H9 (cell line): ENCODE measurements at regions not wholly inside any gene's neighbourhood (a gene's known extent, or its start where the extent isn't known, plus 50 kb on each side); places are given as distances from the start of the nearest gene placed in this dataset.

Source experiments
- DNase-seq: peaks from one replicate; pipeline ENCODE4 v3.0.0-alpha.2; 2017
- H2AFZ ChIP-seq: one replicate; pipeline ENCODE4 v1.6.1; 2013; ENCODE audit warnings: mild to moderate bottlenecking, low read length, control low read depth, moderate library complexity
- H2AK5ac ChIP-seq: 2 replicates; pipeline ENCODE4 v1.6.1; 2013; ENCODE audit warnings: low read length, control low read depth, mixed read lengths; ENCODE audit not compliant: insufficient read length
- H2BK120ac ChIP-seq: one replicate; pipeline ENCODE4 v1.6.1; 2013; ENCODE audit warnings: low read depth, mild to moderate bottlenecking, low read length, control low read depth, inconsistent platforms; ENCODE audit not compliant: poor library complexity, severe bottlenecking
- H2BK12ac ChIP-seq: 2 replicates; pipeline ENCODE4 v1.6.1; 2013; ENCODE audit warnings: low read length, control low read depth, mixed read lengths, low read depth; ENCODE audit not compliant: insufficient read length
- H2BK15ac ChIP-seq: 2 replicates; pipeline ENCODE4 v1.6.1; 2013; ENCODE audit warnings: low read depth, low read length, control low read depth
- H2BK20ac ChIP-seq: one replicate; pipeline ENCODE4 v1.6.1; 2013; ENCODE audit warnings: low read depth, mild to moderate bottlenecking, low read length, control low read depth, inconsistent platforms; ENCODE audit not compliant: poor library complexity, severe bottlenecking
- H2BK5ac ChIP-seq: 2 replicates; pipeline ENCODE4 v1.6.1; 2013; ENCODE audit warnings: low read length, control low read depth, mixed read lengths; ENCODE audit not compliant: insufficient read length
- H3K14ac ChIP-seq: 2 replicates; pipeline ENCODE4 v1.6.1; 2013; ENCODE audit warnings: low read length, control low read depth; ENCODE audit not compliant: insufficient read depth
- H3K18ac ChIP-seq: 2 replicates; pipeline ENCODE4 v1.6.1; 2013; ENCODE audit warnings: low read depth, mild to moderate bottlenecking, mixed read lengths, low read length, control low read depth; ENCODE audit not compliant: insufficient read length
- H3K23ac ChIP-seq: 2 replicates; pipeline ENCODE4 v1.6.1; 2013; ENCODE audit warnings: low read length, control low read depth, mixed read lengths, low read depth; ENCODE audit not compliant: insufficient read length
- H3K23me2 ChIP-seq: 2 replicates; pipeline ENCODE4 v1.6.1; 2013; ENCODE audit warnings: low read depth, mild to moderate bottlenecking, mixed read lengths, low read length, control low read depth; ENCODE audit not compliant: insufficient read length, poor library complexity, severe bottlenecking
- H3K27ac ChIP-seq: 2 replicates; pipeline ENCODE4 v1.5.1; 2013; ENCODE audit warnings: low read length, control low read depth, mixed read lengths, low read depth; ENCODE audit not compliant: insufficient read length
- H3K27me3 ChIP-seq: 2 replicates; pipeline ENCODE4 v1.6.1; 2013; ENCODE audit warnings: low read length, control low read depth, inconsistent platforms; ENCODE audit not compliant: insufficient read depth
- H3K4ac ChIP-seq: 2 replicates; pipeline ENCODE4 v1.6.1; 2013; ENCODE audit warnings: low read depth, mild to moderate bottlenecking, control low read depth, inconsistent platforms, low read length, moderate library complexity
- H3K4me1 ChIP-seq: 2 replicates; pipeline ENCODE4 v1.6.1; 2013; ENCODE audit warnings: low read length, control low read depth, inconsistent platforms; ENCODE audit not compliant: insufficient read depth
- H3K4me2 ChIP-seq: 2 replicates; pipeline ENCODE4 v1.6.1; 2013; ENCODE audit warnings: low read length, control low read depth, mixed read lengths; ENCODE audit not compliant: insufficient read length, insufficient read depth
- H3K56ac ChIP-seq: 2 replicates; pipeline ENCODE4 v1.6.1; 2013; ENCODE audit warnings: low read depth, mild to moderate bottlenecking, mixed read lengths, low read length, control low read depth; ENCODE audit not compliant: insufficient read length
- H3K79me1 ChIP-seq: 2 replicates; pipeline ENCODE4 v1.6.1; 2013; ENCODE audit warnings: low read depth, mild to moderate bottlenecking, moderate library complexity, low read length, control low read depth, inconsistent platforms; ENCODE audit not compliant: insufficient read depth, poor library complexity, severe bottlenecking
- H3K79me2 ChIP-seq: 2 replicates; pipeline ENCODE4 v1.6.1; 2013; ENCODE audit warnings: low read length, control low read depth, inconsistent platforms; ENCODE audit not compliant: insufficient read depth
- H3K9ac ChIP-seq: 2 replicates; pipeline ENCODE4 v1.6.1; 2013; ENCODE audit warnings: low read length, control low read depth, mixed read lengths; ENCODE audit not compliant: insufficient read length; ENCODE audit errors: extremely low read depth
- H3K9me3 ChIP-seq: one replicate; pipeline ENCODE4 v1.6.1; 2013; ENCODE audit warnings: low read depth, low read length, inconsistent platforms; ENCODE audit not compliant: control insufficient read depth
- H3T11ph ChIP-seq: one replicate; pipeline ENCODE4 v1.6.1; 2013; ENCODE audit warnings: mild to moderate bottlenecking, low read length, control low read depth, inconsistent platforms
- H4K20me1 ChIP-seq: one replicate; pipeline ENCODE4 v1.6.1; 2013; ENCODE audit not compliant: control insufficient read depth, insufficient read length, insufficient read depth
- H4K5ac ChIP-seq: 2 replicates; pipeline ENCODE4 v1.6.1; 2013; ENCODE audit warnings: low read depth, mild to moderate bottlenecking, mixed read lengths, low read length, control low read depth; ENCODE audit not compliant: insufficient read length
- H4K8ac ChIP-seq: replicated peaks from 2 replicates; pipeline ENCODE4 v1.6.1; 2013; ENCODE audit warnings: low read length, control low read depth, mixed read lengths, low read depth; ENCODE audit not compliant: insufficient read length
- H4K91ac ChIP-seq: 2 replicates; pipeline ENCODE4 v1.6.1; 2013; ENCODE audit warnings: low read depth, mild to moderate bottlenecking, moderate library complexity, mixed read lengths, low read length, control low read depth; ENCODE audit not compliant: insufficient read length
- H3K27ac Mint-ChIP-seq, 3 experiments: 2 replicates in 2 of 3; 3 replicates in 1 of 3; pipeline ENCODE4 v1.8.0; 2020 to 2021; ENCODE audit warnings: mixed read lengths in 3 of 3, mild to moderate bottlenecking in 1 of 3, moderate library complexity in 1 of 3
- H3K27me3 Mint-ChIP-seq: 2 replicates; pipeline ENCODE4 v1.8.0; 2021; ENCODE audit warnings: low read depth, mild to moderate bottlenecking, moderate library complexity, mixed read lengths
- H3K36me3 Mint-ChIP-seq, 3 experiments: 2 replicates in 2 of 3; 3 replicates in 1 of 3; pipeline ENCODE4 v1.8.0; 2020 to 2021; ENCODE audit warnings: low read depth in 3 of 3, mixed read lengths in 3 of 3; ENCODE audit not compliant: insufficient read depth in 1 of 3
- H3K4me1 Mint-ChIP-seq, 2 experiments: 2 replicates each; pipeline ENCODE4 v1.8.0; 2020; ENCODE audit warnings: mixed read lengths in 2 of 2
- H3K4me3 Mint-ChIP-seq, 2 experiments: 2 replicates in 1 of 2; 3 replicates in 1 of 2; pipeline ENCODE4 v1.8.0; 2020 to 2021; ENCODE audit warnings: mild to moderate bottlenecking in 2 of 2, mixed read lengths in 2 of 2, moderate library complexity in 1 of 2
- H3K9me3 Mint-ChIP-seq, 2 experiments: 2 replicates in 1 of 2; 3 replicates in 1 of 2; pipeline ENCODE4 v1.8.0; 2020; ENCODE audit warnings: mild to moderate bottlenecking in 2 of 2, mixed read lengths in 2 of 2, moderate library complexity in 1 of 2
- CTCF ChIP-seq: fragments of 200-600 bp; sonication (generic); conservative IDR thresholded peaks from 3 replicates; pipeline ENCODE4 v1.8.0; 2021; ENCODE audit warnings: antibody characterized with exemption, mild to moderate bottlenecking

- Histone ChIP-seq H3K27ac (no peak overlapping the region), H4K91ac (no peak overlapping the region), H3K56ac (no peak overlapping the region), H2AK5ac (no peak overlapping the region), H3K4me2 (no peak overlapping the region), H2BK15ac (no peak overlapping the region), H2BK120ac (no peak overlapping the region), H3K9ac (no peak overlapping the region), H3T11ph (no peak overlapping the region), H3K23me2 (no peaks in the 10 kb centered on the region), H3K4me1 (no peaks in the 10 kb centered on the region), H2BK12ac (no peak overlapping the region), H3K27me3 (no peaks in the 10 kb centered on the region), H4K20me1 (no peaks in the 10 kb centered on the region), H3K79me2 (no peaks in the 10 kb centered on the region), H3K79me1 (no peaks in the 10 kb centered on the region), H3K23ac (no peak overlapping the region), H3K9me3 (no peaks in the 10 kb centered on the region), H2AFZ (no peak overlapping the region), H2BK20ac (no peak overlapping the region), H2BK5ac (no peak overlapping the region), H4K5ac (no peak overlapping the region), H4K8ac (no peak overlapping the region), H3K18ac (no peak overlapping the region), H3K14ac (no peak overlapping the region), H3K4ac (no peak overlapping the region)
- Mint-ChIP-seq H3K9me3 (no peaks in the 10 kb centered on the region; a peak in 1 of 5 replicates), H3K4me3 (no peak overlapping the region), H3K4me1 (no peaks in the 10 kb centered on the region), H3K27ac (no peak overlapping the region), H3K36me3 (no peaks in the 10 kb centered on the region), H3K27me3 (no peaks in the 10 kb centered on the region)
- no peak for TF ChIP-seq CTCF
- no peak for DNase-seq
Measured at GRCh38 chr16:60027351-60027750, 1293.2 kb upstream of the GOT2 start.
